ENCODE measurements at regions not wholly inside any gene's neighbourhood (a gene's known extent, or its start where the extent isn't known, plus 50 kb on each side); places are given as distances from the start of the nearest gene placed in this dataset.
A peak's percentile ranks its signal among the peaks of the same experiment; 100 is the strongest.
"Not testable (repeated sequence)": the region's sequence is repeated elsewhere in the genome, so short reads cannot be mapped to it uniquely, and the experiment has no call there.

DNA sequence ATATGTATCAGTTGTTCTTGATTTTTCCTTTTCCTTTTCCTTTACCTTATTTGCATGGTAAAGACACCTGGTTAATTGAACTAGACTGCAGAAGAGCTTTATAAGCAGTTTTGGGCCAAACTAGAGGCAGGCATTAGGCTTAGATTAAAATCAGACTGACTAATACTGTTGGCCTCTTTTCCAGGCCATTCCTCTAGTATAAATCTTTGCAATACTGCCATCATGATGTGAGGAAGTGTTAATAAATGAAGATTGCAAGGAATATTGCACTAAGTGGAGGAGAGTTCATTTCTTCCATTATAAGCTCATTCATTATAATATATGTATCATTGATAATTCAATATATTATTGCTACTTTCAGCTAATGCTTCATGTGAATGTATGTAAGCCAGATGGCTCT is 163.8 kb downstream of the MMUT start:
- H3K27ac ChIP-seq = no peak overlapping the region
- no peak for DNase-seq (ENCODE audit: low read depth, low spot score)

DNA sequence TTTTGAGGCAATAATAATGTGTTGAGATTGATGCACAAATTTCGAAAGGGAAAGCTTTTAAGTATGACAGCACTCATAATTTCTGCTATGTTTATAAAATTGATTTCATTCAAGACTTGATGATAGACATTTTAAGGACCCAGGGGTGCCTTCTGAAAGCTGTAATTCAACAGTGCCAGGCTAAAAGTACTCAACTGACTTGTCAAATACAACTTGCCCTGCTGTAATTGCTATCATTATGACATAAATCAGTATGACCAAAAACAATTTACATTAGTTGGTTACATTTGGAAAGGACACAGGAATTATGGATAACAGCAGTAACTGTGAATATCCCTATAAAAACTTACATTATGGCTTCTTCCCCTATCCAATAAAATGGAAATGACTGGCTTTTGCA is 178.9 kb downstream of the MMUT start:
- no peak overlapping the region for H3K27ac ChIP-seq
- no peak for DNase-seq (ENCODE audit: low read depth, low spot score)

DNA sequence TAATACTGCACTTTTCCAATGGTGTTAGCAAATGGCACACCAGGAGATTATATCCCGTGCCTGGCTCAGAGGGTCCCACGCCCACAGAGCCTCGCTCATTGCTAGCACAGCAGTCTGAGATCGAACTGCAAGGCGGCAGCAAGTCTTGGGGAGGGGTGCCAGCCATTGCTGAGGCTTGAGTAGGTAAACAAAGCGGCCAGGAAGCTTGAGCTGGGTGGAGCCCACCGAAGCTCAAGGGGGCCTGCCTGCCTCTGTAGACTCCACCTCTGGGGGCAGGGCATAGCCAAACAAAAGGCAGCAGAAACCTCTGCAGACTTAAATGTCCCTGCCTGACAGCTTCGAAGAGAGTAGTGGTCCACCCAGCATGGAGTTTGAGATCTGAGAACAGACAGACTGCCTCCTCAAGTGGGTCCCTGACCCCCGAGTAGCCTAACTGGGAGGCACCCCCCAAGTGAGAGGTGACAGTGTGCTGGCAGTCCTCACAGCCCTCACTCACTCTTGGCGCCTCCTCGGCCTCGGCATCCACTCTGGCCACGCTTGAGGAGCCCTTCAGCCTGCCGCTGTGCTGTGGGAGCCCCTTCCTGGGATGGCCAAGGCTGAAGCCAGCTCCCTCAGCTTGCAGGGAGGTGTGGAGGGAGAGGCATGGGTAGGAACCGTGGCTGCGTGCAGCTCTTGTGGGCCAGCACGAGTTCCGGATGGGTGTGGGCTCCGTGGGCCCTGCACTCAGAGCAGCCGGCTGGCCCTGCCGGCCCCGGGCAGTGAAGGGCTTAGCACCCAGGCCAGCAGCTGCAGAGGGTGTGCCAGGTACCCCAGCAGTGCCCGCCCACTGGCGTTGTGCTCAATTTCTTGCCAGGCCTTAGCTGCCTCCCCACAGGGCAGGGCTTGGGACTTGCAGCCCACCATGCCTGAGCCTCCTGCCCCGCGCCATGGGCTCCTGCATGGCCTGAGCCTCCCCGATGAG is 188.0 kb downstream of the MMUT start:
- not testable (repeated sequence) for H3K27ac ChIP-seq; DNase-seq (ENCODE audit: low read depth, low spot score)

DNA sequence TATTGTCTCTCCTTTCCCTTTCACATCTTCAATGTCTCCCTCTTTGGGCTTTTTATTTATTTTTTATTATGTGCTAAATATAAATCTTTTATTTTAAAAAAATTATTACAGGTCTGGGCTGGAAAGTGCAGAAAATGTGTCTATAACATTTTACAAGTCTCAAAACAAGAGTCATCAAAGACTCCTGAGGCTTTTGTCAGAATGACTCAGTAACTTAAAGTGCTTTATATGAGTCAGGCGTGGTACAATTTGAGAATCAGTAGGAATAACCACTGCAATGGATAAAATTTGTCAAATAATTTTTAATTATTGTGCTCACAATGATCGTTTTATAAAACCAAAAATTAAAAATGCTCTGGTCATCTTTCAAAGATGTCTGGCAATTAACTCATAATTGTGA is 193.9 kb downstream of the MMUT start:
- no peak overlapping the region for H3K27ac ChIP-seq
- peak; percentile 14 for DNase-seq (ENCODE audit: low read depth, low spot score)

DNA sequence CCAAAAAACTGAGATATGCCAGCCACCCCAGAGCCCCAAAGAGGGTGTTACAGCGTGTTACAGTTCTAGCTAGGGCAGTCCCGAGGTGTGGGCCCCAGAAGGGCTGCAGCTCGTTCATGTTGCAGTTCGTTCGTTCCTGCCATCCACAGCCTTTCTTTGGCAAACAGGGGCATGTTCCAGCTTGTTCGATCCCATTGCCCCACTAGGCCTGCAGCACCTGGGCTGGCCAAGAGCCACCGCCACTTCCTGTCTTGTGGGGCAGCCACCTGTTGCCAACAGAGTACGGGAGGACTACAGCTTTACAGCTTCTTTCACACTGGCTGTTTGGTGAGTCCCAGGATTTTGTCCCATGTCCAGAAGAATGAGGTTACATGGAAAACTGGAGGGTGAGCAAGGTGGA is 198.1 kb downstream of the MMUT start:
- DNase-seq (ENCODE audit: low read depth, low spot score) = peak; percentile 29
- H3K27ac ChIP-seq = no peak overlapping the region

DNA sequence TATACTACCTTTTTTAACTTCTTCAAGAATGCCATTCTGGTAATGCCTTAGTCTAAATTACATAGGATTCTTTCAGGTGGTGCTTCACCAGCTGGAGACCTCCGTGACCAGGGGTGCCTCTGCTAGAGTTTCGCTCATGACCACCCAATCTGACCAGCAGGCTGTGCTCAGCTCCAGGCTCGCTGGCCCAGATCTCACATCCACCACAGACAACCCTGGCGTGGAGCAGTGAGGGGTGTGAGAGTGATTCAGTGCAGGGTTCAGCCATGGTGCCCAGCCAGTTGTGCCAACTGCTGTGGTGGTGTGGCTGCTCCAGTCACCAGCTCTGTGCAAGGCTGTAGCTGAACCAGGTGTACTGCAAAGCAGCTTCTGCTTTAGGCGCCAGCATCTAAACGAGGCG is 198.6 kb downstream of the MMUT start:
- H3K27ac ChIP-seq = no peak overlapping the region
- no peak for DNase-seq (ENCODE audit: low read depth, low spot score)

DNA sequence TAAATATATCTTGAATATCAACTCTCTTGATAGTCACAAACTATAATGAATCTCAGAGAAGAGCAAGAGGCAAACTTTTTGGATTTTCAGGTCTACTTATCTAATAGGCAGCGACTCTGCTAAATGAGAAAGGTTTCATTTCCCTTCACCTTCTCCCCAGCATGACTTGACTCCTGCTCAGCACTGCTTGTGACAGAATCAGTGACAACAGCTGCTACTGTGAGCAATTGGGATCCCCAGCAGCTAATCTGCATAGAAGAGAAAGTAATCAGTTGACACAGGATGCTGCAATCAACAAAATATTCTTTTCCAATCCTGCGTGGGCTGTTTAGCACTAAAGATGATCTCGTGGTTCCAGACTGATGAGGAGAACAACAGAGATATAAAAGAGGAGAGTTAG is 205.5 kb downstream of the MMUT start:
- no peak for DNase-seq (ENCODE audit: low read depth, low spot score)
- no peak overlapping the region for H3K27ac ChIP-seq

DNA sequence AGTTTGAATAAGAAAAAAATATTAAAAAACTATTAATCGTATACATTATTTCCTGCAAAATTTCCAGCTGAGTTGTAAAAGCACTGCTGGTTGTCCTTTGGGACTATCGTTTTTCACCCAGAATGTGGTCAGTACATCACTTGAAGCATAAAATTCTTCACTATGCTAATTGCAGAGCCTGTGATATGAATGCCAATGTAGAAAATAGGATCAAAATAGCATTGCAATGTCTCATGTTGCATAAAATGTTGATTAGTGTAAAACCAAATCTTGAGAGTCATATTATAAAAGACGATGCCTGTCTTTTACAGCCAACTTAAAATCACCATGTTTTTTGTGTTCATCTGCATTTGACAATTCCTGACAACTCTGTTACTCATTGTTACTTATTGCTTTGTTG is 207.7 kb downstream of the MMUT start:
- no peak for DNase-seq (ENCODE audit: low read depth, low spot score)

DNA sequence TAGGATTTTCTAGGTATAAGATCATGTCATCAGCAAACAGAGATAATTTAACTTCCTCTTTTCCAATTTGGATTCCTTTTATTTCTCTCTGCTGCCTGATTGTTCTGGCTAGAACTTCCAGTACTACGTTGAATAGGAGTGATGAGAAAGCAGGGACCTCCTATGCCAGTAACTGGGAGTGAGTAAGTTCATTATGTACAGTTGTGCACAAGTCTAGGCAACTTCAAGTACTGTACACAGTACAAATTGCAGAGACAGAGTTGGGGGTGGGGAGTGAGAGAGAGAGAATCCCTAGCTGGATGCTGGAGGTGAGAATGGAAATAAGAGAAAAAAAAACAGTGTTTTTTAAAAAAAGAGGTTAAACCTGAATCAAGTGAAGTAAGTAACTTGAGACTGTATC is 210.2 kb downstream of the MMUT start:
- DNase-seq (ENCODE audit: low read depth, low spot score) = peak; percentile 8

More for the DNA sequence above, 207.7 kb downstream of the MMUT start:
- no peak overlapping the region for H3K27ac ChIP-seq

DNA sequence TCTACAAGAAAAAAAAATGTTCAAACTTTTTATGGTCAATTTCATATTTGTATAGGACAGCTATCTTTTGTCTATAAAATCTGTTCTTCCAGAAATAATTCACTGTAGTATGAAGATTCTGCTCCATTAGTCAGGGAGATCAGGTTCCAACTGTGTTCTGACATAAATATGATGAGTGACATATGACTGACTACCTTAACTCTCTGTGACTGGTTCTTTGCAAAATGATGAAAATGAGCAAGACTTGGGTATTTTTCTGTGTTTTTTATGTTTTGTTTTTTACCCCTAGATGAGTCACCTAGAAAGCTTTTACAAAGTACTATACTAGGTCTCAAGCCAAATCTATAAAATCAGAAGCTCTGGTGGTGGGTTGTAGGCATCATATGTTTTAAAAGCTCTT is 229.6 kb downstream of the MMUT start:
- DNase-seq (ENCODE audit: low read depth, low spot score) = no peak
- no peak overlapping the region for H3K27ac ChIP-seq

More for the DNA sequence above, 210.2 kb downstream of the MMUT start:
- H3K27ac ChIP-seq = no peak overlapping the region

DNA sequence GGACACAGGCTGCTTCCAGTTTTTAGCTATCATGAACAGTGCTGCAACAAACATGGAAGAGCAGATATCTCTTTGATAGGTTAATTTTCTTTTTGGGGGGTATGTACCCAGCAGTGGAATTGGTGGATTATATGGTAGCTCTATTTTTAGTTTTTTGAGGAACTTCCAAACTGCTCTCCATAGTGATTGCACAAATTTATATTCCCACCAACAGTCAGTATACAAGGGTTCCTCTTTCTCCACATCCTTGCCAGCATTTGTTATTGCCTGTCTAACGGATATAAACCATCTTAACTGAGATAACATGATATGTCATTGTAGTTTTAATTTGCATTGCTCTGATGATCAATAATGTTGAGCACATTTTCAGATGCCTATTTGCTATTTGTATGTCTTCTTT is 237.6 kb downstream of the MMUT start:
- DNase-seq (ENCODE audit: low read depth, low spot score) = no peak
- H3K27ac ChIP-seq = no peak overlapping the region

DNA sequence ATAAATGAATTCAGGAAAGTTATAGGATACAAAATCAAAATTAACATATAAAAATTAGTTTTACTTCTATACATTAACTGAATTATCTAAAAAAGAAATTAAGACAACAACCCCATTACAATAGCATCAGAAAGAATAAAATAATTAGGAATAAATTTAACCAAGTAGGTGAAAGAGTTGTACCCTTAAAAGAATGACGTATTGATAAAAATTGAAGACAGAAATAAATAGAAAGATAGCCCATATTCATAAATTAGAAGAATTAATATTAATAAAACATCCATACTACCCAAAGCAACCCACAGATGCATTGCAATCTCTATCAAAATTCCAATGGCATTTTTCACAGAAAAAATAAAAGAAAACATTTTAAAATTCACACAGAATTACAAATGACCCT is 242.8 kb downstream of the MMUT start:
- H3K27ac ChIP-seq = no peak overlapping the region
- no peak for DNase-seq (ENCODE audit: low read depth, low spot score)

DNA sequence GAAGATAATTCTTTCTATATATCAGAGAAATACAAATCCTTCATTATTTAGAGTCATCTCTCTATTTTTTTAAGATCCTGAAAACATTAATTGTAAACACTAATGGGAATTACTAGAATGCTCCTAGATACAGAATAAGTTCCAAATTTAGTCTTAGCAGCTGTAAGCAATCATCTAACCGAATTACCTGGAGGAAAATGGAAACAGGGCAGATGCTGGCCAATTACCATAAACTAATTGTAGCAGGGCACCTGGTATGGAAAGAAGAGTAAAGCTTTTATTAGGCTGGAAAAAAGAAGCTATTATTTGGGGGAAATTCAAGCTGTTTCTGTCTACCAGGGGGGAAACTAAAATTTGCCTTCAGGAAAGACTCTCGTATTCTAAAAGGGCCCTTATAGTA is 257.5 kb downstream of the MMUT start:
- no peak overlapping the region for H3K27ac ChIP-seq
- DNase-seq (ENCODE audit: low read depth, low spot score) = no peak

DNA sequence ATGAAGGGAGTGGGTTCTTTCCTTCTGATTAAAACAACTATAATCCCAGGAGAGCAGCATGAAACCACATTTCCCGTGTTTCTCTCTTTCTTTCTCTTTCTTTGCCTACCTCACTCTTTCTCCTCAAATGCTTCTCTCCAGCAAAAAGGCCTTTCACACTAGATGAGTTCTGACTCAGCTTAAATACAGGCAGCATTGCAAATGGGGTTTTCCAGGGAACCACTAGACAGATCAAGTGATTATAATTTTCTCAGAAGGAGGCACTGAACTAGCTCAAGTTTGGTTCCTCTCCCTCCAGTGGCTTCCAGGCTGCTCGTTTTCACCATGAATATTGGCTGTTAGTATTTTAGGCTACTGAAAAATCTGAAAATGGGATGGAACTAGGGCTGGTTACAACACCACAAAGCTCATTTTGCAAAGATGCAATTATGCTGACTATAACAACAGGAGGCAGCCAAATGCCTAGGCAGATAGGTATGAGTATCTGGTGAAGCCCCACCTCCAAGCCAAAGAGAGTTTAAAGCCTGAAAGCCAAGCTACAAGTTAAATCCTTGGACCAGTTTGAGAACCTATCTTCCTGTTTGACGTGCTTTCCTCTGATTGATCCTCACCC is 260.0 kb downstream of the MMUT start:
- H3K27ac ChIP-seq = no peak overlapping the region
- DNase-seq (ENCODE audit: low read depth, low spot score) = no peak

DNA sequence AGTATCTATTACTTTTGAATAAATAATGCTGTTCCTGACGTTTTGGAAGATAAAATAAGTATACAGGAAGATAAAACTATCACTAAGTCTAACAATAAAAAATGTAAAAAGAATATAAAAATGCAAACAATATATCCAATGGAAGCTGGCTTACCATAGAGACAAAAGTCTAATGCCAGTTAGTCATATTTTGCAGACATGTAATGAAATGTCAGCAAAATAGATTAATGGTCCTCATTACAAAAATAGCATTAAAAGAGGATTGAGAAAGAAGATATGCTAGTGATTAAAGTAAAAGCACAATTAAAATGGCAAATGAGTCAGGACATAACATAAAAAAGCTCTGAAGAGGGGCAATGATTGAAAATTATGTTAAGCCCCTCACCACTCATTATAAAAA is 265.0 kb downstream of the MMUT start:
- DNase-seq (ENCODE audit: low read depth, low spot score) = no peak
- H3K27ac ChIP-seq = no peak overlapping the region

DNA sequence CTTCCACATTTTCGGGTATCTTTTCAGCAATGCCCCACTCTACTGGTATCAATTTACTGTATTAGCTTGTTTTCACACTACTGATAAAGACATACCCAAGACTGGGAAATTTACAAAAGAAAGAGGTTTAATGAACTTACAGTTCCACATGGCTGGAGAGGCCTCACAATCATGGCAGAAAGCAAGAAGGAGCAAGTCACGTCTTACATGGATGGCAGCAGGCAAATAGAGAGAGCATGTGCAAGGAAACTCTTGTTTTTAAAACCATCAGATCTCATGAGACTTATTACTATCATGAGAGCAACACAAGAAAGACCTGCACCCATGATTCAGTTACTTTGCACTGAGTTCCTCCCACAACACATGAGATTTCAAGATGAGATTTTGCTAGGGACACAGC is 300.7 kb downstream of the MMUT start:
- not testable (repeated sequence) for DNase-seq (ENCODE audit: low read depth, low spot score); H3K27ac ChIP-seq

DNA sequence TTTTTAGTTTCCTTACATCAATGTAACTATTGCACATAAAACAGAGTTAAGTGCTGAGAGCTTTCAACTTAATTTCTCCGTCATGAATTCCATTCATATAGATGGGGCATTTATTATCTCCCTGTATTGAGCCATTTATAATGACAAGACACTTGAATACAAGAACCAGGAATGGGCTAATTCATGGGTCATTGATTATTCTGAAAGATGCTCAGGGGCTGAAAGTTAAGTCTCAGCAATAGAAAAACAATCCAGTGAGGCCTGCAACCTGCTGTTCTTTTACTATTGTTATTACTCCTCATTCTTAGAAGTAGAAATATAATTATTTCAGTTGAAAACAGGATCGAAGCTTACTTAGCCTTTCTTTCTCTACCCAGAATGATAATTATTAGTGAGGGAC is 307.7 kb downstream of the MMUT start:
- no peak overlapping the region for H3K27ac ChIP-seq
- no peak for DNase-seq (ENCODE audit: low read depth, low spot score)

DNA sequence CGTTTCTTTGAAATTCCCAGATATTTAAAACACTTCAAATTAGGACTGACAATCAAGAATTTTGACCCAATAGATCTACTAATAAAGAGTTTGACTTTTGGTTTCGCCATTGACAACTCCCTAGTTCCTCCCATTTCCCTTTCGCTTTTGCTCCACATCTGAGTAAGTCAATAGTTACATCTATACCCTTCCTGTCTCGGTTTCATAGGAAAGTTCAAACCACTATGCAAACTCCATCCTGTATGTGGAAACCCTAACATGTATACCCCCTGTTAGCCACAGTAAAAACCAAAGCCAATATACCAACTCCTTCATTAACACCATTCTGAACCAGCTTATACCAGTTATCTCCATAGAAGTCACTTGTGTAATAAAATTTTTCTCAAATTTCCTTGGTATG is 311.1 kb downstream of the MMUT start:
- H3K27ac ChIP-seq = no peak overlapping the region
- DNase-seq (ENCODE audit: low read depth, low spot score) = no peak

DNA sequence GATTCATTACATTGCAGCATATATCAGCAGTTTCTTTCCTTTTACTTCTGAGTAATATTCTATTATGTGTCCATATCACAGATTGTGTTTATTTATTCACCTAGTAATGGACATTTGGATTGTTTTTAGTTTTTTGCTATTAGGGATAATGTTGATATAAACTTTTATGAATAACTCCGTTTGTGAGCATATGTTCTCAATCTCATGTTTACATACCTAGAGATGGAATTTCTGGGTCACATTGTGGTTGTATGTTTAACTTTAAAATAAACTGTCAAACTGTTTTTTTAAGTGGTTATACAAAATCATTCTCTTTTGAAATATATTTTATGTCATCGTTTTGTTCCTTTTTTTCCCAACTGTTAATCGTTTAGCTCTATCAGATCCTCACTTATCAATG is 311.6 kb downstream of the MMUT start:
- H3K27ac ChIP-seq = no peak overlapping the region
- DNase-seq (ENCODE audit: low read depth, low spot score) = no peak

DNA sequence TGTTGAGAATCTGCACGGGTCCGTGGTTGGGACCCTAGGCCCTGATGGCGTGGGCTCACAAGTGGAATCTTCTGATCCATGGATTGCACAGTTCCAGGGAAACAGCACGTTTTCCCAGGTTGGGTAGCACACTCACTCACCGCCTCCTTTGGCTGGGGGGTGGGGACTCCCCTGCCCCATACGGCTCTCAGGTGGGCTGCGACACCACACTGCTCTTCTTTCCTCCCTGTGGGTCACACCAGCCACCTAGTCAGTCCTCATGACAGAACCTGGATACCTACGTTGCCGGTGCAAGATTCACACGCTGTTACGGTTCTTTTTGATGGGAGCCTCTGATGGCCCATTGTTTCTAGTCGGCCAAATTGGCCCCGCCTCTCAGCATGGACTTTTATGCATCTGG is 312.0 kb downstream of the MMUT start:
- no peak overlapping the region for H3K27ac ChIP-seq
- DNase-seq (ENCODE audit: low read depth, low spot score) = no peak

DNA sequence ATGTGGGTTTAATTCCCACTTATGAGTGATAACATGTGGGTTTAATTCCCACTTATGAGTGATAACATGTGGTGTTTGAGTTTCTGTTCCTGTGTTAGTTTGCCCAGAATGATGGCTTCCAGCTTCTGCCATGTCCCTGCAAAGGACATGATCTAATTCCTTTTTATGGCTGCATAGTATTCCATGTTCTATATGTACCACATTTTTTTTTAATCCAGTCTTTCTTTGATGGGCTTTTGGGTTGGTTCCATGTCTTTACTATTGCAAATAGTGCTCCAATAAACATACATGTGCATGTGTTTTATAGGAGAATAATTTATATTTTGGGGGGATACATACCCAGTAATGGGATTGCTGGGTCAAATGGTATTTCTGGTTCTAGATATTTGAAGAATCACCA is 317.8 kb downstream of the MMUT start:
- no peak overlapping the region for H3K27ac ChIP-seq
- DNase-seq (ENCODE audit: low read depth, low spot score) = no peak
